ENCODE measurements at regions not wholly inside any gene's neighbourhood (a gene's known extent, or its start where the extent isn't known, plus 50 kb on each side); places are given as distances from the start of the nearest gene placed in this dataset.
"Not testable (repeated sequence)": the region's sequence is repeated elsewhere in the genome, so short reads cannot be mapped to it uniquely, and the experiment has no call there.

DNA sequence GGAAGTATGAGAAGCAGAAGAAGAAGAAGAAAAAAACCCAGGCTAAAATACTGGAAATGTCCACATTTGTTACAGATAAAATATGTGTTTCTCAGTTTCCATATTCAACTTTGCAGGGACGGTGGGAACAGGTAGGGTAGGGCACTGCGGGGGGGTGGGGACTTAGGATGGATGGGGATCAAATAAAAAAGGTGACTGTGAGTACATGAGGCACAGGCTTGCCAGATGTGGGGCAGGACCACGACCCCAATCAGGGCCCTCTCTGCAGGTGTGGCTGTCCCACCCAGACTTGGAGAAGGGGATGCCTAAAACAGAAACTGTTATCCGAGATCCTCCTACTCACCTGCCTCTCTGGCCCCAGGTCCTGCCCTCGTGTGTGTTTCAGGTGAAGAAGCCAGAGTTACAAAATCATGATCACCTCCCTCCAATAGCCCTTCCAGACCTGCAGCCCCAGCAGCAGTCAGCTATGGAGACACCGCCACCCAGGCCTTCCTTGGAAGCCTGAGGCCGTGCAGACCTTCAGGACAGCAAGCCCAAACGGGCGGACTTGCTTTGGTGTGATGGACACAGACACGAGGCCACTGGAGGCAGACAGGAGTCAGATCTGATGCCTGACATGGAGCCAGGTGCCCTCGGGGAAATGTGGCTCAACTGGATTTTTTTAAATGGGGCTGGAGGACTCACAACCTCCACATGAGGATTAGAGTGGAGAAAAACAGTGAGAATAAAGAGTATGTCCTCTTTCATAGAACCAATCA, 315.0 kb downstream of the BCL2L11 start:
- H3K79me1 ChIP-seq (ENCODE audit: low read depth in 1 of 2, low read length in 2 of 2); H4K5ac ChIP-seq (ENCODE audit: low read depth, low read length); H2AK9ac ChIP-seq (replicated peaks; ENCODE audit: low read depth, low read length, poor library complexity); ATAC-seq (ENCODE audit: low read depth); H3K18ac ChIP-seq (ENCODE audit: low read depth, low read length); H3K4me2 ChIP-seq (ENCODE audit: low read depth, low read length); H3K4ac ChIP-seq (ENCODE audit: low read depth, low read length); H4K91ac ChIP-seq (ENCODE audit: insufficient read depth, low read depth, low read length); H4K8ac ChIP-seq (ENCODE audit: low read depth in 2 of 2, low read length in 2 of 2); H3K9ac ChIP-seq (ENCODE audit: low read depth, low read length); POLR2A ChIA-PET (ENCODE audit: unreplicated experiment); CTCF ChIA-PET; BruUV-seq (replicated peaks); H3K9me3 ChIP-seq (ENCODE audit: control insufficient read depth, insufficient read depth, low read length); H3K56ac ChIP-seq (ENCODE audit: extremely low read depth, insufficient read depth, low read length); H2BK20ac ChIP-seq (ENCODE audit: low read depth, low read length); DNase-seq; H2AK5ac ChIP-seq (ENCODE audit: low read depth, low read length); intact Hi-C loops (cut with micrococcal nuclease); H3K4me1 ChIP-seq (ENCODE audit: control insufficient read depth, insufficient read depth, low read length); in situ Hi-C loops (cut with MboI; ENCODE audit: low sequenced_read_pairs); H2AFZ ChIP-seq (replicated peaks; ENCODE audit: low read length, poor library complexity); H3K23ac ChIP-seq (ENCODE audit: low read depth, low read length); H3K27ac ChIP-seq (ENCODE audit: insufficient read depth, low read length); H3K36me3 ChIP-seq (ENCODE audit: control insufficient read depth, insufficient read depth, low read length); H2BK120ac ChIP-seq (ENCODE audit: low read depth, low read length); H3K4me3 ChIP-seq (ENCODE audit: insufficient read depth, low read depth, low read length); H3K9me1 ChIP-seq (ENCODE audit: insufficient read depth, low read length); H2BK15ac ChIP-seq (ENCODE audit: low read depth, low read length); H3K14ac ChIP-seq (replicated peaks; ENCODE audit: low read depth, low read length); H3K27me3 ChIP-seq (ENCODE audit: control insufficient read depth, insufficient read depth, low read length); dilution Hi-C loops (cut with HindIII; ENCODE audit: low sequenced_read_pairs, unreplicated experiment); H2BK5ac ChIP-seq (ENCODE audit: low read depth, low read length, poor library complexity, severe bottlenecking): not testable (repeated sequence)
- WGBS, 2 experiments (ENCODE audit: extremely low coverage in 2 of 2, insufficient read length in 1 of 2) = no CpG with 5 or more reads among the region's 11 CpGs
- H4K20me1 ChIP-seq (ENCODE audit: insufficient read depth, low read length) = peaks cover 33% of the 10 kb centered on the region

DNA sequence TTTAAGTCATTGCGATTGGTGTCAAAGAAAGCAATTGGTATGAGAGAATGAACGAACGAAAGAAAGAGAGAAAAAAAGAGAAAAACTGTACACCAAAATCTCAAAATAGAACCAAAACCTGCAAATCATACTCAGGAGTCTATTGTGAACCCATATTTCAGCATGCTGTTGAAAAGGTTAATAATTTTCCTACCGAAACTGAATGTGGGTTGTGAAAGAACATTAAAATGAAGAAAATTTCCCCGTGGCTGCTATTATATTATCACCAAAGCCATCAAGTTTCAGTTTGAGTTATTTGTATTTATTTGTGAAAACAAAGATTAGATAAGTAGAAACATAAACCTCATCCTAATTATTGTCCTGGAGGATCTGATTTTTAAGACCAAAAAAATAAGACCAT, 315.7 kb downstream of the BCL2L11 start:
- CTCF ChIA-PET; H4K91ac ChIP-seq (ENCODE audit: insufficient read depth, low read depth, low read length); H3K4me1 ChIP-seq (ENCODE audit: control insufficient read depth, insufficient read depth, low read length); H3K27me3 ChIP-seq (ENCODE audit: control insufficient read depth, insufficient read depth, low read length); H2BK5ac ChIP-seq (ENCODE audit: low read depth, low read length, poor library complexity, severe bottlenecking); H3K4ac ChIP-seq (ENCODE audit: low read depth, low read length); H3K4me2 ChIP-seq (ENCODE audit: low read depth, low read length); ATAC-seq (ENCODE audit: low read depth); H2AFZ ChIP-seq (replicated peaks; ENCODE audit: low read length, poor library complexity); H2BK15ac ChIP-seq (ENCODE audit: low read depth, low read length); H2AK9ac ChIP-seq (replicated peaks; ENCODE audit: low read depth, low read length, poor library complexity); in situ Hi-C loops (cut with MboI; ENCODE audit: low sequenced_read_pairs); H3K4me3 ChIP-seq (ENCODE audit: insufficient read depth, low read depth, low read length); H3K9me1 ChIP-seq (ENCODE audit: insufficient read depth, low read length); H4K8ac ChIP-seq (ENCODE audit: low read depth in 2 of 2, low read length in 2 of 2); POLR2A ChIA-PET (ENCODE audit: unreplicated experiment); H3K9ac ChIP-seq (ENCODE audit: low read depth, low read length); H3K56ac ChIP-seq (ENCODE audit: extremely low read depth, insufficient read depth, low read length); H3K79me1 ChIP-seq (ENCODE audit: low read depth in 1 of 2, low read length in 2 of 2); H3K23ac ChIP-seq (ENCODE audit: low read depth, low read length); H2AK5ac ChIP-seq (ENCODE audit: low read depth, low read length); H2BK20ac ChIP-seq (ENCODE audit: low read depth, low read length); intact Hi-C loops (cut with micrococcal nuclease); H3K18ac ChIP-seq (ENCODE audit: low read depth, low read length); dilution Hi-C loops (cut with HindIII; ENCODE audit: low sequenced_read_pairs, unreplicated experiment); BruUV-seq (replicated peaks); H4K5ac ChIP-seq (ENCODE audit: low read depth, low read length); H3K9me3 ChIP-seq (ENCODE audit: control insufficient read depth, insufficient read depth, low read length); H3K27ac ChIP-seq (ENCODE audit: insufficient read depth, low read length); H3K14ac ChIP-seq (replicated peaks; ENCODE audit: low read depth, low read length); H2BK120ac ChIP-seq (ENCODE audit: low read depth, low read length); H3K36me3 ChIP-seq (ENCODE audit: control insufficient read depth, insufficient read depth, low read length); DNase-seq: not testable (repeated sequence)
- no CpG with 5 or more reads among the region's 5 CpGs for WGBS, 2 experiments (ENCODE audit: extremely low coverage in 2 of 2, insufficient read length in 1 of 2)
- peaks cover 27% of the 10 kb centered on the region for H4K20me1 ChIP-seq (ENCODE audit: insufficient read depth, low read length)
